Tibial nerve (tissue), 3 donors: ENCODE measurements at regions not wholly inside any gene's neighbourhood (a gene's known extent, or its start where the extent isn't known, plus 50 kb on each side); places are given as distances from the start of the nearest gene placed in this dataset.

ENCODE experiments used
- POLR2A ChIP-seq, 2 donors: fragments of 450-650 bp; IDR thresholded peaks; one replicate each; pipeline ENCODE4 v1.6.1; 2017; ENCODE audit warnings: antibody characterized with exemption in 2 of 2, mild to moderate bottlenecking in 2 of 2, moderate library complexity in 2 of 2
- TF ChIP-seq, protein P1 (sequence below), 5 experiments: fragments of 200-600 bp in 3 of 5; fragments of 450-650 bp in 2 of 5; sonication (generic) in 3 of 5; IDR thresholded peaks; one replicate each; pipeline ENCODE4 v1.5.1; 2016 to 2019; ENCODE audit warnings: antibody characterized with exemption in 5 of 5, mild to moderate bottlenecking in 3 of 5, moderate library complexity in 2 of 5

DNA sequence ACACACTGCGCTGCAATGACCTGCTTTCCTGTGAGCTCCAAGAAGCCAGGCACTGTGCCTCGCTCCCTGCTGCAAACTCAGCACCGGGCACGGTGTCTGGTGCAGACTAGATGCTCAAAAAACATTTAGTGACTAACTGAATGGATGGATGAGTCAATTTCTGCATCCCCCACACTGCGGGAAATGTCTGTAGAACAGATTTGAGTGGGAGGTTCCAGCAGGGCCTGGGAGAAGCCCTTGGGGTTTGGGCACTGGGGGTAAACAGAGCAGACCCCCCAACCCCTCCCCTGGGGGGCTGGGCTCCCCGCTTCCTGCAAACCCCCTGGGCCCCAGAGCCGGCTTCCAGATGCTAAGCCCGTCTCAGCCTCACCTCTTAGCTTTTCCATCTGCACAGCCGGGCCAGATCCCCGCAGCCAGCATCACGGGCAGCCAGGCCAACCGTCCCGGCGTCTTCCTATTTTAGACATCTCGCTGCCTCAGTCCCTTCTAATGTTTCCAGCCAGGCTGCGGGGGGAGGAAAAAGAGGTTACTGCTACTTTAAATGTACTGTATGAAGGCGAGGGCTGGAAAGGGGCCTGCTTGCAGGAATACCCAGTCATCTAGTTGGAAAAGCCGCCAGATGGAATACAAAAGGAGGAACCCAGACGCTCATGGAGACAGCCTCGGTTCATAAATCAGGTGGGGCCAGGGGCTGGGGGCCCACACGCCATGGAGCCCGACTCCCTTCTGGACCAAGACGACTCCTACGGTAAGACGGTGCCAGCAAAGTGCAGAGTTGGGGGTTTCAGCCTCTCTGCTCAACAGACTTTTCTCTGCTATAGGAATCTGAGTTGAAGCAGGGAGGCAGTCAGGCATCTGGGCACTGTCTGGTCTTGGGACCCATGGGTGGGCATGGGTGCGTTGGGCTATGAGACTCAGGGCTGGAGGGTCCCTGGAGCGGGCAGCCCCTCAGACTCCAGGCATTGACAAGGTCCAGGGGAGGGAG lies 67.1 kb upstream of the GGTA1 start:
- TF ChIP-seq, protein P1, sequence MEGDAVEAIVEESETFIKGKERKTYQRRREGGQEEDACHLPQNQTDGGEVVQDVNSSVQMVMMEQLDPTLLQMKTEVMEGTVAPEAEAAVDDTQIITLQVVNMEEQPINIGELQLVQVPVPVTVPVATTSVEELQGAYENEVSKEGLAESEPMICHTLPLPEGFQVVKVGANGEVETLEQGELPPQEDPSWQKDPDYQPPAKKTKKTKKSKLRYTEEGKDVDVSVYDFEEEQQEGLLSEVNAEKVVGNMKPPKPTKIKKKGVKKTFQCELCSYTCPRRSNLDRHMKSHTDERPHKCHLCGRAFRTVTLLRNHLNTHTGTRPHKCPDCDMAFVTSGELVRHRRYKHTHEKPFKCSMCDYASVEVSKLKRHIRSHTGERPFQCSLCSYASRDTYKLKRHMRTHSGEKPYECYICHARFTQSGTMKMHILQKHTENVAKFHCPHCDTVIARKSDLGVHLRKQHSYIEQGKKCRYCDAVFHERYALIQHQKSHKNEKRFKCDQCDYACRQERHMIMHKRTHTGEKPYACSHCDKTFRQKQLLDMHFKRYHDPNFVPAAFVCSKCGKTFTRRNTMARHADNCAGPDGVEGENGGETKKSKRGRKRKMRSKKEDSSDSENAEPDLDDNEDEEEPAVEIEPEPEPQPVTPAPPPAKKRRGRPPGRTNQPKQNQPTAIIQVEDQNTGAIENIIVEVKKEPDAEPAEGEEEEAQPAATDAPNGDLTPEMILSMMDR (IDR thresholded peaks at IDR 0.05), result no peak
- no peak for TF ChIP-seq POLR2A (IDR thresholded peaks at IDR 0.05)
